A673 (cell line): ENCODE measurements at regions not wholly inside any gene's neighbourhood (a gene's known extent, or its start where the extent isn't known, plus 50 kb on each side); places are given as distances from the start of the nearest gene placed in this dataset.

Source experiments
- EZH2 ChIP-seq: fragments of 200-600 bp; sonication (generic); IDR thresholded peaks from 2 replicates; pipeline ENCODE4 v1.6.1; 2017; ENCODE audit warnings: borderline replicate concordance, low read depth, mild to moderate bottlenecking, mixed read lengths, antibody characterized with exemption, low read length; ENCODE audit not compliant: poor library complexity, severe bottlenecking
- TF ChIP-seq, protein P1 (sequence below): fragments of 300-800, 200-600 bp; sonication (generic); conservative IDR thresholded peaks from 2 replicates; pipeline ENCODE4 v1.5.1; 2017; ENCODE audit warnings: low read depth, mild to moderate bottlenecking, antibody characterized with exemption, low read length, moderate library complexity, mixed read lengths

DNA sequence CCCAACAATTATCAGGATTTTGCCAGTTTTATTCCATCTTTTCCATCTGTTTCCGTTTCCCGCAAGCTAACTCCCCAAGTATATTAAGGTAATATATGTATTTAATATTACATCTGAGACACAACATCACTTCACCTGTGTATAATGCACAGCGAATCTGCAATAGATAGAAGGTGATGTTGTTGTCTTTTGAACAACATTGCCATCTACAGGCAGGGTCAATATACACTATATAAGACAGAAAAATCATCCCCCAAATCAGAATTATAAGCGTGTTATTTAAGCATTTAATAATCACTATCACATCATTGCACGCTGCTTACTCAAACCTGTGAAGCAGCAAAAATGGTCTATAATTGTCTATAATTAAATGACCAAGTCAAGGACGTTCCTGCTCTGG, 1115.5 kb downstream of the NLGN4X start:
- TF ChIP-seq, protein P1, sequence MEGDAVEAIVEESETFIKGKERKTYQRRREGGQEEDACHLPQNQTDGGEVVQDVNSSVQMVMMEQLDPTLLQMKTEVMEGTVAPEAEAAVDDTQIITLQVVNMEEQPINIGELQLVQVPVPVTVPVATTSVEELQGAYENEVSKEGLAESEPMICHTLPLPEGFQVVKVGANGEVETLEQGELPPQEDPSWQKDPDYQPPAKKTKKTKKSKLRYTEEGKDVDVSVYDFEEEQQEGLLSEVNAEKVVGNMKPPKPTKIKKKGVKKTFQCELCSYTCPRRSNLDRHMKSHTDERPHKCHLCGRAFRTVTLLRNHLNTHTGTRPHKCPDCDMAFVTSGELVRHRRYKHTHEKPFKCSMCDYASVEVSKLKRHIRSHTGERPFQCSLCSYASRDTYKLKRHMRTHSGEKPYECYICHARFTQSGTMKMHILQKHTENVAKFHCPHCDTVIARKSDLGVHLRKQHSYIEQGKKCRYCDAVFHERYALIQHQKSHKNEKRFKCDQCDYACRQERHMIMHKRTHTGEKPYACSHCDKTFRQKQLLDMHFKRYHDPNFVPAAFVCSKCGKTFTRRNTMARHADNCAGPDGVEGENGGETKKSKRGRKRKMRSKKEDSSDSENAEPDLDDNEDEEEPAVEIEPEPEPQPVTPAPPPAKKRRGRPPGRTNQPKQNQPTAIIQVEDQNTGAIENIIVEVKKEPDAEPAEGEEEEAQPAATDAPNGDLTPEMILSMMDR: peak; percentile 60
- TF ChIP-seq EZH2: no peak
